ENCODE measurements at regions not wholly inside any gene's neighbourhood (a gene's known extent, or its start where the extent isn't known, plus 50 kb on each side); places are given as distances from the start of the nearest gene placed in this dataset.

DNA sequence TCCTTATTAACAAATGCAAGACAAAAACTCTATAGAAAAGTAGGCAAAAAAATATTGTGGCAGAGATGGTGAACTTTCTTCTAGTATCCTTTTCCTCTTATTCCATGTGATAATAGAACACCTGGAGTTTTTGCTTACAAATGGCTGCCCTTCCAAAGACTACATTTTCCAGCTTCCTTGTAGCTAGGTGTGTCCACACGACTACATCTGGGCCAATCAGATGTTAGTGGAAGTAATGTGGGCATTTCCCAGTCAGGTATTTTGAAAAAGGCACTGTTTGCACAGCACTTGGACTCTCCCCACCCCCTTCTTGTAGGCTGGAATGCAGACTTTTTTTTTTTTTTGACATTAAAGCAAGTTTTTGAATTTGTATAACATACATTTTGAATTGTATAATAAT, 105.5 kb upstream of the TBX20 start:
- Histone ChIP-seq H3K27me3 (no peaks in the 10 kb centered on the region), H3K9me3 (peaks cover 0 to 10% (median 7%) of the 10 kb centered on the region in 4 donors), H3K27ac (no peak overlapping the region), H3K4me3 (no peak overlapping the region), H3K36me3 (no peaks in the 10 kb centered on the region), H3K4me1 (no peaks in the 10 kb centered on the region)
- DNase-seq, result no peak
- WGBS, 5 donors, result 32 to 71% (median 58%) methylated on average over 1 of the region's 1 CpG
- TF ChIP-seq EP300 (IDR thresholded peaks at IDR 0.05) (no peak), POLR2A (IDR thresholded peaks at IDR 0.05) (no peak), POLR2AphosphoS5 (IDR thresholded peaks at IDR 0.05) (no peak), CTCF (IDR thresholded peaks at IDR 0.05) (no peak)
- intact Hi-C loops (cut with DNase I; ENCODE audit: low total_unique reads), result no loop called here

GRCh38 chr7:35356495-35356894, 102.6 kb upstream of the TBX20 start:
- Histone ChIP-seq H3K27ac (peak overlapping the region in 1 of 5 donors; percentile 65), H3K9me3 (peaks cover 0 to 10% (median 7%) of the 10 kb centered on the region in 4 donors), H3K4me1 (no peaks in the 10 kb centered on the region), H3K4me3 (no peak overlapping the region), H3K27me3 (no peaks in the 10 kb centered on the region), H3K36me3 (no peaks in the 10 kb centered on the region)
- DNase-seq, result no peak
- intact Hi-C loops (cut with DNase I; ENCODE audit: low total_unique reads), result no loop called here
- WGBS, 5 donors, result 67 to 77% (median 75%) methylated on average over 4 of the region's 4 CpGs
- TF ChIP-seq CTCF (IDR thresholded peaks at IDR 0.05), result no peak
- TF ChIP-seq POLR2AphosphoS5 (IDR thresholded peaks at IDR 0.05), result no peak
- TF ChIP-seq EP300 (IDR thresholded peaks at IDR 0.05), result no peak
- no peak for TF ChIP-seq POLR2A (IDR thresholded peaks at IDR 0.05)

GRCh38 chr7:35355911-35356310, 102.0 kb upstream of the TBX20 start:
- no peak for DNase-seq
- Histone ChIP-seq H3K4me3 (no peak overlapping the region), H3K9me3 (peaks cover 0 to 10% (median 7%) of the 10 kb centered on the region in 4 donors), H3K36me3 (no peaks in the 10 kb centered on the region), H3K27me3 (peaks cover 0 to 4% (median 0%) of the 10 kb centered on the region in 3 donors), H3K4me1 (no peaks in the 10 kb centered on the region), H3K27ac (peak overlapping the region in 1 of 5 donors; percentile 65)
- intact Hi-C loops (cut with DNase I; ENCODE audit: low total_unique reads), result no loop called here
- WGBS, 5 donors, result 67 to 80% (median 71%) methylated on average over 5 of the region's 5 CpGs
- TF ChIP-seq CTCF (IDR thresholded peaks at IDR 0.05) (no peak), EP300 (IDR thresholded peaks at IDR 0.05) (no peak), POLR2A (IDR thresholded peaks at IDR 0.05) (no peak), POLR2AphosphoS5 (IDR thresholded peaks at IDR 0.05) (no peak)

- peak overlapping the region in 1 of 5 donors; percentile 65 for H3K27ac ChIP-seq
- WGBS, 5 donors, result 73 to 81% (median 78%) methylated on average over 2 of the region's 2 CpGs
- peaks cover 0 to 5% (median 0%) of the 10 kb centered on the region in 3 donors for H3K27me3 ChIP-seq
- no peaks in the 10 kb centered on the region for H3K36me3 ChIP-seq
- H3K4me1 ChIP-seq, result no peaks in the 10 kb centered on the region
- no peak for TF ChIP-seq POLR2A (IDR thresholded peaks at IDR 0.05)
- peaks cover 0 to 10% (median 7%) of the 10 kb centered on the region in 4 donors for H3K9me3 ChIP-seq
- intact Hi-C loops (cut with DNase I; ENCODE audit: low total_unique reads), result no loop called here
- DNase-seq, result no peak
- H3K4me3 ChIP-seq, result no peak overlapping the region
Observed at GRCh38 chr7:35355199-35355598, 101.3 kb upstream of the TBX20 start.

GRCh38 chr7:35353481-35353880, 99.6 kb upstream of the TBX20 start:
- H3K4me1 ChIP-seq, result no peaks in the 10 kb centered on the region
- H3K27ac ChIP-seq, result no peak overlapping the region
- DNase-seq, result no peak
- H3K9me3 ChIP-seq, result peaks cover 0 to 8% (median 4%) of the 10 kb centered on the region in 4 donors
- TF ChIP-seq CTCF (IDR thresholded peaks at IDR 0.05) (no peak), EP300 (IDR thresholded peaks at IDR 0.05) (no peak), POLR2AphosphoS5 (IDR thresholded peaks at IDR 0.05) (no peak), POLR2A (IDR thresholded peaks at IDR 0.05) (no peak)
- H3K27me3 ChIP-seq, result peaks cover 0 to 5% (median 0%) of the 10 kb centered on the region in 3 donors
- no peak overlapping the region for H3K4me3 ChIP-seq
- 48 to 62% (median 61%) methylated on average over 6 of the region's 6 CpGs for WGBS, 5 donors
- no peaks in the 10 kb centered on the region for H3K36me3 ChIP-seq
- intact Hi-C loops (cut with DNase I; ENCODE audit: low total_unique reads), result no loop called here
